Cerebellar cortex (tissue), 1 donor: ENCODE measurements at regions not wholly inside any gene's neighbourhood (a gene's known extent, or its start where the extent isn't known, plus 50 kb on each side); places are given as distances from the start of the nearest gene placed in this dataset.

Source experiments
- DNase-seq: peaks from one replicate; pipeline ENCODE4 v3.0.0-alpha.2; 2015; ENCODE audit warnings: low spot score

DNA sequence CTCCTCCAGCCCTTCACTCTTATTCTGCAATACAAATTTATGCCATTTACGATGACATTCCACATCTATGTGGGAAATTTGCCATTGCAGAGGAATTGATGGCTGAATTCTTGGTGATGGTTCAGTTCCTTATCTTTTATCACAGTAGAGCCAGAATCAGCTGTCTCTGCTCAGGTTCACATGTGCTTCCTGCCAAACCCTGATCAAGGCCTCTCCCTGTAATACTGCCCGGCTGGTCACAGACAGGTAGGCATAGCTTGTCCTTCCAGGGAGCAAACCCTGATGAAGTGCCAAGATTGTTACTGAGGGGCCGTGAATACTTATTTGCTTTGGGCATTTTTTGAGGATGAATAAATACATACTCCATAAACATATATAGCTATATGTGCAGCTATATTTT, 450.0 kb downstream of the NSUN3 start:
- no peak for DNase-seq

DNA sequence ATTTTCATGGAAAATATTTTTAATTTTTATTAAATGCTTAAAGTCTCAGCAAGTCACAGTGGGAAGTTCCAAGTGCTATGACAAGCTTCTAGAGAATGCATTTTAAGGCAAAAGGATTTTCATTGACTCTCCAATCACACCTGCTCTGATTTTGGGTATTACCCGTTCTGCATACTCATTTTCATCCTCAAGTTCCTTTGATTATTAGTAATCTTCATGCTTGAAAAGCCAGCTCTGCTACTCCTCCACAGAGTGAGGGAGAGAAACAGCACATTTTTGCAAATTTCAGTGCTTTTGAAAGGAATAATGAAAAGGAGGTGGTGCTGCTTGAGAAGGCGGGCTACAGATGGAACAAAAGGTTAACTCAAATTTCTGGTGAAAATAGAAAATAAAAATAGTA, 450.7 kb downstream of the NSUN3 start:
- DNase-seq: no peak

DNA sequence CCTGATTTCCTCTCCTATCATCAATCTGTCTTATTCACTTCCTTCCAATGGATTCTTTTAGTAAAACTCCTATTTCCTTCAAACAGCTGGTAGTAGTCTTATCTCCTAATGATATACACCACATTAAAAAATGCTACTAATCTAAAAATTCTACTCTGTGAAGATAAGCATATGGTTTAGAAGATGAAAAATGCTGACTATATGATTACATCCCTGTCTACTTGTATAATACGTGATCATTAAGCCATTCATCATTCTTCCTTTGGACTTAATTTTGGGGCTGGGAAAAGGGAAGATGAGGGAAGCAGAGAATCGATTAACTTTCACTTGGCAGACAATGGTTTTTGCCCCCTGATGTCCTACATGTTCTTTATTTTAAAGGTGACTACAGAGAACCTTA, 453.1 kb downstream of the NSUN3 start:
- DNase-seq: no peak

DNA sequence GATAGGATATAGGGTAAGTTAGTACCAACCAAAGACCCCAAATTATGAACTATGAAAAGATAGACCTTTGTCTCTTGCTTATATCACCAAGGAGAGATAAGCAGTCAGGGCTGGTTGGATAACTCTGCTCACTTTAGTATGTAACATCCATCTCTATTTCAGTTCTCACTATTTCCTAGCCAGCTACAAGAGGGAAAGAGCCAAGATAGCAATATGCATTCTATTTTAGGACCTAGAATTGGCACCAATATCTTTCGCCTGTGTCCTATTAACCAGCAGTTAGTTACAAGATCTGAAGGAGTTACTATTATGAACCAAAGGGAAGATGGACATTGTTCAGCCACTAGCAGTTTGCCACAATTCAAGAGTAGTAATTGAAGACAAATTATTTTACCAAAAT, 457.5 kb downstream of the NSUN3 start:
- peak; percentile 87 for DNase-seq

DNA sequence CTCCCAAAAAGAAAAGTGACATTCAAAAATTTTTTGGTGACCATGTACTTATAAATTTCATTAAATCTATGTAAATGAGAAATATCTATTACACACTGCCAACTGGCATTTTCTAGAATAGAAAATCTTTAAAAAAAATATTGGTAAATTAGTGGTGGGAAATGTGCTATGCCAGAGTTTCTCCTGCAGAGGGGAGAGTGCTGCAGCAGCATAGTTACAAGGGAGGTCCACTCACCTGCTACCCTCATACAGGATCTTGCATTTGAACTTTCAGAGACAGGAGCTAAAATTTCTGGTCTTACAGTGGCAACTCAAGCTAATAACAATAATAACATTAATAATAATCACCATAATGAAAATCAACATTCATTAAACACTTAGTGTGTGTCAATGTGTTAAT, 459.6 kb downstream of the NSUN3 start:
- no peak for DNase-seq

DNA sequence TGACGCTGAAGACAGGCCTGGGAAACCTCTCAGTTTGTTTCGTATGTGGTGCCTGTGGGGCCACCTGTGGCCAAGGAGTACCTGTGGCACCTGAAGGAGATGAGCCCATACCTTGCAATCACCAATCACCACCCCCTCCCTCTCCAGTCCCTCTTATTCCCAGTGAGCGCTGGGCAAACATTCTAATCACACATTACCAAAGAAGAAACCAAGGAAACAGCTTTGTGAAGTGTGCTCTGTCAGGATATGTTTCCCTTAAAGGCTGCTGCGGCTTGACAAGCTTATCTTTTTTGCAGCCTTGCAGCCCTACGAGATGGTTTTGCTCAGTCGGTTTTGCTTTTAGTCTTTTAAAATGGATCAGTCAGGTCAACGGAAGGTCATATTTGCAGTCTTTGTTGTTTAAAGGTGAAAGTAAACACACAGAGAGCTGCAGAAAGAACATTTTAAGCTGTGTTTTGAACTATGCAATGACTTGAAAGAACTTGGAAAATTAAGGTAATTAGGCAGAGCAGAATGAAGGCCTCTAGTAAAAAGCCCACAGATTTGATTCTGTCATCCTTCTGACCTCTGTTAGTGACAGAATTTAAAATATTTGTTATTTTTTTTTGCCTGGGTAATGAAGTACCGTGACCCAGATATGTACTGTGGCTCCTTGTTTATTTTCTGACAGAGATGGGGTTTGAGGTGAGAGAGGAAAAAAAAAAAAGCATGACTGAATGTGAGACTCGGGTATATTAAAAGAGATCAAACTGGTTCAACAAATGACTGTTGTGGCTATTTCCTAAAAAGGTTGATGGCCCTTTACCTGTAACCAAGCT, 461.4 kb downstream of the NSUN3 start:
- no peak for DNase-seq

DNA sequence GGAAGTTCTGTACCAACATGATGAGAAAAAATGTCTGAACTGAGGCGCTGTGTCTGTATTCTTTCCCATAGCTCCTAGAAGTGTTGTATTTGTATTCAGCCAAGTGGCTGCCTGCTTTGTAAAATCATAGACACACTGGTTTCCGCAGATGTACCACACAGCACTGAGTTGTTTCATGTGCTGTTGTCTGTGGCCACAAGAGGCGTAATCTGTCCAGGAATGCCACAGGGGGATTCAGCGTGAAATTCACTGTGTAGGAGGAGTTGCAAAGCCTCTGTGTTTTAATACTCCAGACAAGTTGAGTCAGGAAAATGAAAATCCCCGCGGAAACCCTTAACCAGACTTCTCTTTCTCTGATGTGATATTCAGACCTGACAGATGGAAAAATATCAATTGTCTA, 462.2 kb downstream of the NSUN3 start:
- no peak for DNase-seq

DNA sequence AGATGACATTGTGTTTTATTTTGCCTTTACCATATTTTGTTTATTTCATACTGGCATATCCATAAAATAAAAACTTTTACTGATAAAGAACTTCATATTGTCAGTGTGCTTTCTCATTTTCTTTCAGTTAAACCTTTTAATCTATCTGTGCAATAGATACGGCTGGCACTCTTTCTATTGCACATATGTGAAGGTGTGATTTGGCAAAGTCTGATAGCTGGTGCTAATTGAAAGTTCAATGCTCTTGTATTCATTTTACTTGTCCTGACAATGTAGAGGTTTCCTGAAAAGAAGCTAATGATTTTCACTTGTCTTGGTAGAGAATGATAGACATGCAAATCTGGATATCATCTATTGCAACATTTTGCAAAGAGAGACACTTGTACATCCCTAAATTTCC, 467.0 kb downstream of the NSUN3 start:
- peak; percentile 67 for DNase-seq

DNA sequence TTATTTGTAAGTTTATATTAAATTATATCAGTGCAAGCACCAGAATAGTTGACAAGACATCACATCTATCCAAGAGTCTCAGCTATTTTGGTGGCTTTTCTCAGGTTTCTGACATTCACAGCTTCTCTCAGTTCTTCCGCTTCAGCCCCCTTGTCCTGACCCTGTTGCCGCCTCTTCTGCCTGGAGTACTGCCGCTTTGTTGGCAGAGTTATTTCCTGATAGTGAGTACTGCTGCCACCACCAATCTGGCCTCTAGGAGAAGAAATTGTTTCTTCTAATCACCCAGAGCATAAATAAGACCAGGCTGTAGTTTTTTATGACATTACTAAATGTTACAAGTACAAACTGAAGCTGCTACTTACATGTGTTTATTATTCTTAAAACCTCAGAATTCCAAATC, 470.1 kb downstream of the NSUN3 start:
- DNase-seq: peak; percentile 57

DNA sequence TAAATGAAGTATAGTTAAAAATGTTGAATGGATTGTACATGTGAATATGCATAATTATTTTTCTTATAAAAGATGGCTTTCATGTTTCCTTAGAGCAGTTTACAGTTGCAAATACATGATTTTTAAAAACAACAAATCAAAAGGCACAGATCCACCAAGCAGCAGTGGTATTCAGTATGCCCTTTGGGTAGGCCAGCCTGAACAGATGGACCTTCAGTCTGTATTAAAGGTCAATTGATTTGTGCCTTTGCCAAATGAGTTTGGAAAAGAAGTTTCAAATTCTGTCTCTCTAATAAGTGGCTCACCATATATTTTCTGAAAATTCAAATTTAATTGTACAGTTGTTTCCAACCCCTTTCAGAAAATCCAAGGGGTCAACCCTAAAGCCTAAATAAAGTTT, 477.1 kb downstream of the NSUN3 start:
- DNase-seq: no peak

DNA sequence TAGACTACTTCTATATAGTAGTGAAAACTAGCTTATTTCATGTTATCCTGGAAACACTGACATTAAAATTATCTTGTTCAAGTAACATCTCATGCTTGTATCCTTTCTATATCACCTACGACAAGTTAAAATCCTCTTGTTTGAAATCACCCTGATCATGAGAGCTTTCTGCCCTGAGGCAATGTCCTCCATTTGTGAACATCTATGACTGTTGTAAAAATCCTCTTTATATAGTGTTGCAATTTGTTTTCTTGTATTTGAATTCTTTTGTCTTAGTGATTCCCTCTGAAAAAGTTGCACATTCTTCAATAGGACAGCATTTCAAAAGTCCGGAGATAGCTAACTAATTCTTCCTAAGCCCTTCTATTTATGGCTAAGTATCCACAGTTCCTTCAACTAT, 480.3 kb downstream of the NSUN3 start:
- DNase-seq: no peak

DNA sequence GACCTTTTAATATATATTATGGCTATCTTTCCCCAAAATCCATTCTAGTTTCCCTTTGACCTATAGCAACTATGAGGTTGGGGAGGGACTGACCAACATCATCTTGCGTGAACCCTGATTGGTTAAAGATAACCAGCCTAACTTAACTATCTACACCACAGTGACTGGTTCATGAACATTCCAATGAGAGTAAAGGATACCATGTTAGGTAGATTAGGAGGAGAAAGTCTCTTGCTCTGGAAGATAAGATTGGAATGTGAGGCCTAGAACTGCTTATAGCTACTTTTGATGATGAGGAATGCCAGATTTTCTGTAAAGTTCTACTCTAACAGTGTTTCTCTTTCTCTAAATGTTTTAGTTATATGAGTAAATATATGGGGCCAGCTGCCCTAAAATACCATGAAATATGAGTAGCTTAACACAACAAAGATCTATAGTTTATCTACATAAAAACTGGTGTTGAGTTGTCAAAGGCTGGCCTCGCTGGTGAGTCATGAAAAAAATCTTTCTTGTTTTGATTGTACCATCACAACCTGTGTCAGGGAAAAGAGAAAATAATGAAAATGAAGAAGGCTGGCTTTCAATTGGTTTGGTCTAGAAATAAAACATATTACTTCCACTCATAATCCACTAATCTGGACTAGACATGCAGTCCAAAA, 481.4 kb downstream of the NSUN3 start:
- DNase-seq: no peak

DNA sequence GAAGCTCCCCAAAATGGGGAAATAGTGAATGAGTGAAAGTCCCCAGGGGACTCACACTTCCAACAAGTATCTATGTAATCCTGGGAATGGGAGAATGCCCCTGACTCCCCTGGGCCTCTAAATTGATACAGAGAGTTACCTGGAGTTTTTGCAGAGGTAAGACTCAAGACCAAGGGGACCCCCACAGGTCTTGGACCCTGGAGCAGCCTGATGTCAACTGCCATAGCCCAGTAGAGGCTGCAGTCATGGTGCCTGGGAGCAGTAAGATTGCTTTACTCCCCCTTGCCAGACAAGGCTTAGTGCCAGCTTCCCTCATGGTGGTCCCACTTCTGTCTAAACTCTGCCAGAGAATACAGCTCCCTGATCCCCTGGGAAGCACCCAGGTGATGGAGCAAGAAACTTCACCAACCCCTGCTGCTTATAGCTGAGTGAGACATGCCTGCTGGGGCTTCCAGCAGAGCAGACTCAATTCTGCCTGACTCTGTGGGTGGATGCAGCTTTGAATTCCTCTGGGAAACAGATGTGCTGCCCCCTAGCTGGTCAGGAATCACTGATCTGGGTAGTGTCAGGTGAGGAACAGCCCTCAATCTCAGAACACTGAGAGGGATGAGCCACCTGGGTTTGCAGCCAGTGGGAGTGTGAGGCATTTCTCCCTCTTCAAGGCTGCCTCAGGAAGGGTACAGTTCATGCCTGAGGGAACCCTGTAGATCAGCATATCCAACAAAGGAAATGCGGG, 485.9 kb downstream of the NSUN3 start:
- no peak for DNase-seq

DNA sequence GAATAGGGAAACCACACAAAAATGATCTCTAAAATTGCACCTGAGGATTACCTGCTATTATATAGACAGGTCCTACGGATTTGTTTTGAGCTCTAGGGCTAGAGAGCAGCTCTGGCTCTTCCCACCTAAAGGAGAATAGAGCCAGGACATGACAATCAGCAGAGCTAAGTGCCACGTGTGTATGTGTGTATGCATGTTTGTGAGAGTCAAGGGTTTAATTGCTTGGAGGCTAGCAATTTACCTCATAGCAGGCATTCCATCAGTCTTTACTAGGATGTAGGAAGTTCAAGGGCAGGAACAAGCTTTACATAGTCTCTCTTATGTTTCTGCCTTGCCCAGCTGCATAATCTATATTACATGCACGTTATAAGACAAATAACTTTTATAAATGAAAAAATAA, 498.2 kb downstream of the NSUN3 start:
- DNase-seq: no peak

DNA sequence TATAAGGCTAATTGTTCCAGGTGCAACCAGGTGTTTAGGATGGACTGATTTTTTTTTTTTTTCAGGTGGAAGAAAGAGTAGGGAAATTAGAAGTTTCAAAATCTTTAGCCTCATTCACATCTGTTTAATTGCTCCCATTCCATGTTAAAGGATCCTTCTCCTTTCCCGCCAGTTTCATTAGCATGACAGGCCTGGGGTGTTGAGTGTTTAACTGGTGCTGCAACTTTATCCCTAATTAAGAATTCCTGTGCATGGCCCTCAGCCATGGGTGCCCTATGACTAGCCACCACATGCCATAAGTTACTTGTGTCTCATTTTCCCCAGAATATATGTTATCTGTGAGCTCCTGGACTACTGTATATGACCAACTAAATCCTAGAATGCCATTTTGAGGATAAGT, 501.4 kb downstream of the NSUN3 start:
- DNase-seq: no peak

DNA sequence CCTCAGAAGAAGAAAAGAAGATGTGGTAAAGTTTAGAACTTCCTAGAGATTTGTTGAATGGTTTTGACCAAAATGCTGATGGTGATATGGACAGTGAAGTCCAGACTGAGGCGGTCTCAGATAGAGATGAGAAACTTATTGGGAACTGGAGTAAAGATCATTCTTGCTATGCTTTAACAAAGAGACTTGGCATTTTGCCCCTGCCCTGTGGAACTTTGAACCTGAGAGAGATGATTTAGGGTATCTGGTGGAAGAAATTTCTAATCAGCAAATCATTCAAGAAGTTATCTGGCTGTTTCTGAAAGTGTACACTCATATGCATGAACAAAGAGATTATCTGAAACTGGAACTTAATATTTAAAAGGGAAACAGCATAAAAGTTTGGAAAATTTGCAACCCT, 505.2 kb downstream of the NSUN3 start:
- no peak for DNase-seq

DNA sequence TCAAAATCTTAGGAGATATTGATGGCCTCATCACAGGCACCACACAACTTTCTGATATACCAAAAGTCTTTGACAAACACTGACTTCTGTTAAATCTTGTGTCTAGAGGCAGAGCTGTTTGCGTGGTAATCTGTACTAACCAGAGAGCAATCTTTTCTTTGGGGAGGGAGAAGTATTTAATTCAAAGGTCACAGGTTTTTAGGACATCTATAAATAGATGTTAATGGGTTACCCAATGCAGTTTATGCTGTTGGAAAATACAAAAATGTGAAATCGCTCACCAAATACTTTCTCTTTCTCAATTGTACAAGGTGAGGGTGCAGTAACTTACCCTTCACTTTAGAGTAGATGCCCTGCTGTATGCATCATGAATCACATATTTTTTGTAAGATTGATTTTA, 510.5 kb downstream of the NSUN3 start:
- no peak for DNase-seq

DNA sequence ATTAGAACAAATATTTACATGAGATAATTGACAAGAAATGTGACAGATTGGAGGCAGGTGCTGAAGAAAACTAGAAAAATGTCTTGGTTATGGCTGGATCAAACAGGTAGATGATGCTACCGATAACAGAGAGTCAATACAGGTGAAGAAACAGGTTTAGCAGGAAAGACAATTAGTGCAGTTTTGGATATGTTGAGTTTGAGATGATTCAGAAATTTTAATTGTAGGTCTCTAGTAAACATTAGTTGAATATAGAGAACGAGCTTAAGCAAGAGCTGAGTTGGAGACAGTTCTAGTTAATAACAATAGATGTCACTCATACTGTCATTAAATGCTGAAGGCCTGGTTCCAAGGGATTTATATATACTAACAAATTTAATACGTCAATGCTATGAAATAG, 524.4 kb downstream of the NSUN3 start:
- DNase-seq: no peak

DNA sequence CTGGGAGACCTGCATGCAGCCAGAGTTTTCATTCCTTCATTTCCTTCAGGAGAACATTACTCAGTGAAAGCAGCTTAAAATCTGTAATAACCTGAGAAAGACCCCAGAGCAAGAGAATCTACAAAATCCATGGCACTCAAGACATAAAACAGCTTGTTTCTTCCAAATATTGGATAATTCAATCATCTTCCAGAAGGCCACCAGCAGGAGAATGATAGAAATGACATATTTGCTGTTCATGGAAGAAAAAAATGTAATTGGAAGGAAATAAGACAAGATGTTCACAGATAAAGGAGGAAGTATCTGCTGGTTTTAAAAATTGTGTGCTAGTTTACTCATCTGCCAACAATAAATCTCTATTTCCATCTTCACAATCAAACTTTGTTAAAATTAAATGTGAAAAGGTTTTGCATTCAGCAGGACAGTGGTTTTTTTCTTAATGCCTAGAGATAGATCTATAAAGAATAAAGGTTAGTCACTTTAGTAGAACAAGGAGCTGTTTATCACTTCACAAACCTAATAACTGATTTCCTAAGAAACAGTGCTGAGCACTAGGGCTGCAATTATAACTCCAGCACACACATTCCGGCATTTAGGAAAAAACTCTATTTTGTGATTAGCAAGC, 530.8 kb downstream of the NSUN3 start:
- DNase-seq: peak; percentile 90

DNA sequence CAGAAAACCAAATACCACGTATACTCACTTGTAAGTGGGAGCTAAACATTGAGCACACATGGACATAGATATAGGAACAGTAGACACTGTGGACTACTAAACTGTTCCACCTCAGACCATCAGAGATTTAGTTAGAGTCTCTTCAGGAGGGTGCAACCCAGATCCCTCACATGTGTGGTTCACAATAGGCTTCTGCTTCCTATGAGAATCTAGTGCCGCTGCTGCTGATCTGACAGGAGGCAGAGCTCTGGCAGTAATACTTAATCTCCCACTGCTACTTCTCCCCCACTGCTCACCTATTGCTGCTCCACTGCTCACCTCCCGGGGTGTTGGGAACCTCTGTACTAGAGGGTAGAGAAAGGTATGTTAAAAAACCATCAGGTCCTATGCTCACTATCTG, 533.3 kb downstream of the NSUN3 start:
- peak; percentile 66 for DNase-seq

DNA sequence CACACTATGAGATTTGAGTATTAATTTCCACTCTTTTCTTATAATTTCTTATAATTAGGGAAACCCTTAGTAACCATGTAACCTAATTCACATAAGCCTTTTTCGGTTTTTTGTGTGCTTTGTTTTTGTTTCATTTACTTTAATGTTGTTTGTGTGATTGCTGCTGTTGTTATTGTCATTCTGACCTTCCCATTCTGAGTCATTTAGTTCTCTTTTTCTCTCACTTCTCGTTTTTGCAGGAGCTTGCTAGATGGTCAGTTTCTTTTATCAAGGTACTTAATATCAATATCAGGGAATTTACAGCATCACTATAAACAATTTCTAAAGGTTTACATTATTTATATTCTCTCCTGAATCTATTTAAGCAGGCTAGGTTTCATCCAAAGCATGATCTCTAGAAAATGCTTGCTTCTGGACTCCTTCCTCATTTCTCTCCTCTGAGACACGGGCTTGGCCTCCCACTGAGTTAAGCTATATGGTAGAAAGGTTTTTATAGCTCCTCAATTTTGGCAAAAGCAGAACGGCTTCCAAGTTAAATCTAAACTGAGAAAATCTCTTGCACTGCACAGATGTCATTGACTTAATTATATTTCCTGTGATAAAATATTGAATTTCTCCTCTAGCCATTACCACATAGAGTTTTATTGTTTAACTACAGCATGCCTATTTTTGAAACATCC, 534.2 kb downstream of the NSUN3 start:
- DNase-seq: no peak

DNA sequence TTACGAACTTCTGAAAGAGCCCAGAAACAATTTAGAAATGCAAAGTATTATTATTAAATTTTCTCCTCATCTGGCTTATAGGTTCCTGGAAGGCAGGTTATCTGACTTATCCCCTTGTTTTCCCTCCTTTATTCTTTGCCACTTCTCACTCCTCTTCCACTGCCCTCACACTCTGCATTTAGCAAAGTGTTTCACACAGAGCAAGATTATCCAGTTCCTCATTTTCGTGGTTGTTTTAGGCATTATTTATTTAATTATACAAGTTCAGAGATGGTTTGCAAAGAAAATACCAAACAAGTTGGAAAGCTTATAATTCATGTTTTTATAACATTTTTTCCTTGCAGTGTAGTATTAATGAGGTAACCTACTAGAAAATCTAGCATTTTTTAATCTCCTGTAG, 544.9 kb downstream of the NSUN3 start:
- DNase-seq: no peak
